Testis (tissue), 2 donors: ENCODE measurements at regions not wholly inside any gene's neighbourhood (a gene's known extent, or its start where the extent isn't known, plus 50 kb on each side); places are given as distances from the start of the nearest gene placed in this dataset.
A peak's percentile ranks its signal among the peaks of the same experiment; 100 is the strongest.

ENCODE experiments used
- DNase-seq: peaks from one replicate; pipeline ENCODE4 v3.0.0-alpha.2; 2019
- H3K27ac ChIP-seq, 2 donors: fragments of 200-600 bp; sonication (generic); one replicate each; pipeline ENCODE4 v1.5.1; 2019
- H3K27me3 ChIP-seq: fragments of 200-600 bp; sonication (generic); one replicate; pipeline ENCODE4 v1.5.1; 2019
- H3K36me3 ChIP-seq: fragments of 200-600 bp; sonication (generic); one replicate; pipeline ENCODE4 v1.5.1; 2017; ENCODE audit warnings: low read depth; ENCODE audit errors: missing control alignments
- H3K4me1 ChIP-seq: fragments of 200-600 bp; sonication (generic); one replicate; pipeline ENCODE4 v1.5.1; 2019
- H3K4me3 ChIP-seq, 2 donors: fragments of 200-600 bp; sonication (generic); one replicate each; pipeline ENCODE4 v1.5.1; 2017 to 2019
- H3K9me3 ChIP-seq: fragments of 200-600 bp; sonication (generic); one replicate; pipeline ENCODE4 v1.5.1; 2017
- POLR2A ChIP-seq: fragments of 450-650 bp; IDR thresholded peaks from one replicate; pipeline ENCODE4 v1.6.1; 2017; ENCODE audit warnings: antibody characterized with exemption, mild to moderate bottlenecking, moderate library complexity
- WGBS, 2 donors: methylation state at CpG; one replicate each; pipeline ENCODE4 v1.1.5; 2018; 5-methylcytosine and 5-hydroxymethylcytosine counted together
- intact Hi-C: fragments of 100-400 bp; cut with DNase I; formaldehyde crosslinking; loops from one replicate; pipeline ENCODE4 v1.15.1; 2023; ENCODE audit warnings: low total_unique reads
- TF ChIP-seq, protein P1 (sequence below), 3 experiments: fragments of 450-650 bp in 2 of 3; fragments of 200-600 bp in 1 of 3; sonication (generic) in 1 of 3; IDR thresholded peaks; one replicate each; pipeline ENCODE4 v1.5.1; 2016 to 2019; ENCODE audit warnings: antibody characterized with exemption in 3 of 3, mild to moderate bottlenecking in 2 of 3, moderate library complexity in 1 of 3

DNA sequence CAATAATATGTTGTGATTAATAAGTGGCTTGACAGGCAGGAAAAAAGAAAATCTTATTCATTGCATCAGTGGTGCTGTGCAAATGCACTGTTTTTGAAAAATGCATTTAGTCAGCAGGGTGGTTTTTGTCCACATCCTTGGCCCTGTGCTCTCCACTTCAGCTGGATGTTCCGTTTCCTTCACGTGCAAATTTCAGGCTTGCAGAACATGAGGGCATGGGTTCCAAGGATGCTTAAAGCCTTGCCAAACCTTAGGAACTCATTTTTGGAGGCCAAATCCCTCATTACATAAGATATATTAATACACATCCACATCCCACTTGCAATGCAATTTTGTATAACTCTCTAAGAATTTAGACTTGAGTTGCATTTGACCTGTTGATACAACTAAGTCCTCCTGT is 410.1 kb downstream of the PRDM2 start:
- Histone ChIP-seq H3K36me3 (no peaks in the 10 kb centered on the region), H3K9me3 (no peaks in the 10 kb centered on the region), H3K27ac (no peak overlapping the region), H3K4me1 (no peaks in the 10 kb centered on the region), H3K27me3 (no peaks in the 10 kb centered on the region), H3K4me3 (no peak overlapping the region)
- intact Hi-C loops = no loop called here
- 34 to 80% methylated on average over 2 of the region's 2 CpGs for WGBS, 2 donors
- DNase-seq = peak; percentile 29
- TF ChIP-seq POLR2A = no peak
- TF ChIP-seq, protein P1, sequence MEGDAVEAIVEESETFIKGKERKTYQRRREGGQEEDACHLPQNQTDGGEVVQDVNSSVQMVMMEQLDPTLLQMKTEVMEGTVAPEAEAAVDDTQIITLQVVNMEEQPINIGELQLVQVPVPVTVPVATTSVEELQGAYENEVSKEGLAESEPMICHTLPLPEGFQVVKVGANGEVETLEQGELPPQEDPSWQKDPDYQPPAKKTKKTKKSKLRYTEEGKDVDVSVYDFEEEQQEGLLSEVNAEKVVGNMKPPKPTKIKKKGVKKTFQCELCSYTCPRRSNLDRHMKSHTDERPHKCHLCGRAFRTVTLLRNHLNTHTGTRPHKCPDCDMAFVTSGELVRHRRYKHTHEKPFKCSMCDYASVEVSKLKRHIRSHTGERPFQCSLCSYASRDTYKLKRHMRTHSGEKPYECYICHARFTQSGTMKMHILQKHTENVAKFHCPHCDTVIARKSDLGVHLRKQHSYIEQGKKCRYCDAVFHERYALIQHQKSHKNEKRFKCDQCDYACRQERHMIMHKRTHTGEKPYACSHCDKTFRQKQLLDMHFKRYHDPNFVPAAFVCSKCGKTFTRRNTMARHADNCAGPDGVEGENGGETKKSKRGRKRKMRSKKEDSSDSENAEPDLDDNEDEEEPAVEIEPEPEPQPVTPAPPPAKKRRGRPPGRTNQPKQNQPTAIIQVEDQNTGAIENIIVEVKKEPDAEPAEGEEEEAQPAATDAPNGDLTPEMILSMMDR (IDR thresholded peaks at IDR 0.05) = no peak

DNA sequence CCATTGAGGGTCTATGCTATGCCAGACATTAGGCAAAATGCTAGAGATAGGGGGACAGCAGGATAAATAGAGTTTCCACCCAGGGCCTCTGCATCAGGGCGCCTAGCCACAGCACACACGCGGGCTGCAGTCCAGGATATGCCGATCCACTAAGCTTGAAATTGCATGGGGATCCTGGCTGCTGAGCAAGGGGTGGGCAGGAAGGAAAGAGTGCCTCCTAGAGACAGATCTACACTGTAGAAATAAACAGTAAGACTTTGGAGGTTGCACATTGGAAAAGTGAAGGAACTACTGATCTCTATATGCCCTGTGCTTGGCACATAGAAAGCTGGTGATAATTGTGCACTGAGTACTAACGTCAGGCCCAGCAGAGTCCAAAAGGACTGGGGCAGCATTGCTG is 411.1 kb downstream of the PRDM2 start:
- no peak for DNase-seq
- H3K9me3 ChIP-seq = no peaks in the 10 kb centered on the region
- H3K4me1 ChIP-seq = no peaks in the 10 kb centered on the region
- no peaks in the 10 kb centered on the region for H3K27me3 ChIP-seq
- TF ChIP-seq, protein P1 (IDR thresholded peaks at IDR 0.05) = no peak
- no peak for TF ChIP-seq POLR2A
- H3K36me3 ChIP-seq = no peaks in the 10 kb centered on the region
- no peak overlapping the region for H3K4me3 ChIP-seq
- no peak overlapping the region for H3K27ac ChIP-seq
- intact Hi-C loops = no loop called here
- WGBS, 2 donors = 81 to 83% methylated on average over 3 to 5 of the region's 5 CpGs

DNA sequence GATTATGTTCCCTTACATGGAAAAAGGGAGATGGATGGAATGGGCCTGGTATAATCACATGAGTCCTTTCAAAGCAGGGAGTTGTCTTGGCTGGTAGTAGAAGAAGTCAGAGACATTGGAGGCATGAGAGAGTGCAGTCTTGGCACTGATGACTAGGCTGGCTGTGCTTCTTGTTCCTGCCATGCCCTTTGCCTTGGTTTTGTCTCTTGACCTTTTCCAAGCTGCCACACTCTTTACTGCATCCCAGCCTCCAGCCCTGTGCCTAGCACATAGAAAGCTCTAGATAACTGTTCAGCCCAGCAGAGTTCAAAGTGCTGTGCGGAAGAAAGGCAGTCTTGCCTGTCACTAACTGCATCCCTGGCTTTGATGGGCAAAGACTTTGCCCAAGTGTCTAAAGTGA is 412.6 kb downstream of the PRDM2 start:
- 93 to 95% methylated on average over 1 of the region's 1 CpG for WGBS, 2 donors
- Histone ChIP-seq H3K27ac (no peak overlapping the region), H3K4me1 (no peaks in the 10 kb centered on the region), H3K4me3 (no peak overlapping the region), H3K9me3 (no peaks in the 10 kb centered on the region), H3K36me3 (no peaks in the 10 kb centered on the region), H3K27me3 (no peaks in the 10 kb centered on the region)
- DNase-seq = no peak
- intact Hi-C loops = no loop called here
- TF ChIP-seq, protein P1 (IDR thresholded peaks at IDR 0.05) = no peak
- TF ChIP-seq POLR2A = no peak

DNA sequence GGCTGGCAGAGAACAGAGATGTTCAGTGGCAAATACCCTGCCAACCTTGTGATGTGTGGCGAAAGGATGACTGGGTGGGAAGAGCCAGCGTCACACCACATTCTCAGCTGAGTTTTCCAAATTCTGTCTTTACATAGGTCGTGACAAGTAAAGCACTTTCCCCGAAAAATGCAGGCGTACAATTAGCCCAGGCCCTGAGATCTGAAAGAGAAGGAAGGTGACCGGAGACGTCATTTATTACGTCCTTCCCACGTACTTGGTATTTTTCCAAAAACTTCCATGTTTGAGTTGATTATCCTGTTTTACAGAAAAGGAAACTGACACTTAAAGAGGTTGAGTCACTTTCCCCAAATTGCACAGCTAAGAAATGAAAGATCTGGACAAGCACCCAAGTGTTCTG is 413.3 kb downstream of the PRDM2 start:
- Histone ChIP-seq H3K4me1 (no peaks in the 10 kb centered on the region), H3K36me3 (no peaks in the 10 kb centered on the region), H3K4me3 (no peak overlapping the region), H3K27me3 (no peaks in the 10 kb centered on the region), H3K27ac (no peak overlapping the region), H3K9me3 (no peaks in the 10 kb centered on the region)
- no peak for TF ChIP-seq POLR2A
- TF ChIP-seq, protein P1 (IDR thresholded peaks at IDR 0.05) = no peak
- WGBS, 2 donors = 81 to 85% methylated on average over 9 of the region's 9 CpGs
- DNase-seq = no peak
- intact Hi-C loops = no loop called here

DNA sequence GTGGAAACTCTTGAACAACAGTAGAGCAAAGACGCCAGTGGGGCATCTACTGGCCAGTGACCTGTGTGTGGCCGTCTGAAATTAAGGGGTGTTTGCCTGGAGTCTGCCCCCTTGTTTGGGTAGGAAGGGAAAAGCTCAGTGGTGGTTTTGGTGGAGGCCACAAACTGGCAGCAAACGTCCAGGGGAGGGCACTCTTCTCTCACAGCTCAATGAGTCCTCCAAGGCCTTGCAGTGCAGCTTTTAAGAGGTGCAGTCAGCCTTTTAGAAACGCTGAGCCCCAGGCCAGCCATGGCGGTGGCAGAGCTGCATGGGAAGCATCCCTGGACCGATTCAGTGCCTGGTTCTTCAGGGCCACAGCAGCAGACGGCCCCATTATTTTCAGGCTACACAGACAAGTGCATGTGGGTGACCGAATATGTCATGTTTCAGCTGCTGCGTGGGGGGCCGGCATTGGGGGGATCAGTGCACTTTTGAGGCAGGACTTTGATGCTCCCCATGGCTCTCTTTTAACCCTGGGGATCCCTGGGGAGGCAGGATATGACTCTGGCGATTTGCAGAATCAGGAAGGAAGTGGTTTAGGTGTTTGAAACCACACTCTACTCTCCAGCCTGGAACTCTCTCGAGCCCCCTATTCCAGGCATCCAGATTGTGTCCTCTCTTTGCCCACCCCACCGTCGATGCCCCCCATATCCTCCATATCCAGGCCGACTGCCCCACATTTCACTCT is 414.0 kb downstream of the PRDM2 start:
- Histone ChIP-seq H3K36me3 (no peaks in the 10 kb centered on the region), H3K27me3 (no peaks in the 10 kb centered on the region), H3K9me3 (no peaks in the 10 kb centered on the region), H3K27ac (no peak overlapping the region), H3K4me3 (no peak overlapping the region), H3K4me1 (no peaks in the 10 kb centered on the region)
- no peak for TF ChIP-seq POLR2A
- TF ChIP-seq, protein P1 (IDR thresholded peaks at IDR 0.05) = peak in 2 of 3 experiments; percentile 25 to 30
- intact Hi-C loops = no loop called here
- DNase-seq = peak; percentile 65
- 66 to 76% methylated on average over 11 to 14 of the region's 15 CpGs for WGBS, 2 donors
